ENCODE measurements at regions not wholly inside any gene's neighbourhood (a gene's known extent, or its start where the extent isn't known, plus 50 kb on each side); places are given as distances from the start of the nearest gene placed in this dataset.
"Not testable (repeated sequence)": the region's sequence is repeated elsewhere in the genome, so short reads cannot be mapped to it uniquely, and the experiment has no call there.

- Histone ChIP-seq H3K27ac (ENCODE audit: low read length) (no peak overlapping the region), H3K27me3 (ENCODE audit: control insufficient read depth, insufficient read depth) (no peaks in the 10 kb centered on the region), H3K4me3 (ENCODE audit: low read length) (no peak overlapping the region), H3K4me1 (ENCODE audit: control insufficient read depth, insufficient read depth, low read length) (no peaks in the 10 kb centered on the region), H3K9me3 (ENCODE audit: control insufficient read depth, low read length) (no peaks in the 10 kb centered on the region)
- intact Hi-C loops (cut with DNase I) = no loop called here
- no peak for DNase-seq
- ATAC-seq = no peak
Observed at GRCh38 chr3:148513096-148513543, 184.6 kb upstream of the AGTR1 start.

- intact Hi-C loops (cut with DNase I) = no loop called here
- no peaks in the 10 kb centered on the region for H3K4me1 ChIP-seq (ENCODE audit: control insufficient read depth, insufficient read depth, low read length)
- H3K27ac ChIP-seq (ENCODE audit: low read length) = no peak overlapping the region
- ATAC-seq (no peak), DNase-seq (no peak)
- no peaks in the 10 kb centered on the region for H3K27me3 ChIP-seq (ENCODE audit: control insufficient read depth, insufficient read depth)
- no peak overlapping the region for H3K4me3 ChIP-seq (ENCODE audit: low read length)
- no peaks in the 10 kb centered on the region for H3K9me3 ChIP-seq (ENCODE audit: control insufficient read depth, low read length)
Observed at GRCh38 chr3:148518520-148518919, 179.2 kb upstream of the AGTR1 start.

DNA sequence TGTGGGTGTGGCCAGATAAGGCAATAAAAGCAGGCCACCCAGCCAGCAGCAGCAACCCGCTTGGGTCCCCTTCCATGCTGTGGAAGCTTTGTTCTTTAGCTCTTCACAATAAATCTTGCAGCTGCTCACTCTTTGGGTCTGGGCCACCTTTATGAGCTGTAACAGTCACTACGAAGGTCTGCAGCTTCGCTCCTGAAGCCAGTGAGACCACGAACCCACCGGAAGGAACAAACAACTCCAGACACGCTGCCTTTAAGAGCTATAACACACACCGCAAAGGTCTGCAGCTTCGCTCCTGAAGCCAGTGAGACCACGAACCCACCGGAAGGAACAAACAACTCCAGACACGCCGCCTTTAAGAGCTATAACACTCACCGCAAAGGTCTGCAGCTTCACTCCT lies 172.1 kb upstream of the AGTR1 start:
- H3K27me3 ChIP-seq (ENCODE audit: control insufficient read depth, insufficient read depth); DNase-seq; intact Hi-C loops (cut with DNase I); H3K4me3 ChIP-seq (ENCODE audit: low read length); H3K27ac ChIP-seq (ENCODE audit: low read length); H3K9me3 ChIP-seq (ENCODE audit: control insufficient read depth, low read length); ATAC-seq; H3K4me1 ChIP-seq (ENCODE audit: control insufficient read depth, insufficient read depth, low read length): not testable (repeated sequence)
- 83% methylated on average over 13 of the region's 13 CpGs for WGBS

DNA sequence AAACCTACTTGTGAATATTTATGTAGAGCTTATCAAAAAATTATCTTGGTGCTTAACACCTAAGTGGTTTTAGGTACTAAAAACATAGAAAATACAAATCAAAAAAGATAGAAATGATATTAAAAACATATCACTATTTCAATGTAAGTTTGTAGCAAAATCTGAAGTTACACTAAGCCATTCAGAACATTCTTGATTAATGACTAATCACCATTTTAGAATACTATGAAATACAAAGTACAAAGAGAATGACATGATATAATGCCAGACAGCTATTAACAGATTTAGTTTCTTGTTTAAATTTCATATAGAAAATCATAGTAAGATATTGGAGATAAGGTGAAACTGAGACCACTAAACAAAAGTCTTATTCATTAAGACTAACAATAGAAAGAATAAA lies 169.7 kb upstream of the AGTR1 start:
- Histone ChIP-seq H3K4me1 (ENCODE audit: control insufficient read depth, insufficient read depth, low read length) (no peaks in the 10 kb centered on the region), H3K9me3 (ENCODE audit: control insufficient read depth, low read length) (no peaks in the 10 kb centered on the region), H3K27me3 (ENCODE audit: control insufficient read depth, insufficient read depth) (no peaks in the 10 kb centered on the region), H3K27ac (ENCODE audit: low read length) (no peak overlapping the region), H3K4me3 (ENCODE audit: low read length) (no peak overlapping the region)
- no peak for DNase-seq
- intact Hi-C loops (cut with DNase I) = no loop called here
- ATAC-seq = no peak

DNA sequence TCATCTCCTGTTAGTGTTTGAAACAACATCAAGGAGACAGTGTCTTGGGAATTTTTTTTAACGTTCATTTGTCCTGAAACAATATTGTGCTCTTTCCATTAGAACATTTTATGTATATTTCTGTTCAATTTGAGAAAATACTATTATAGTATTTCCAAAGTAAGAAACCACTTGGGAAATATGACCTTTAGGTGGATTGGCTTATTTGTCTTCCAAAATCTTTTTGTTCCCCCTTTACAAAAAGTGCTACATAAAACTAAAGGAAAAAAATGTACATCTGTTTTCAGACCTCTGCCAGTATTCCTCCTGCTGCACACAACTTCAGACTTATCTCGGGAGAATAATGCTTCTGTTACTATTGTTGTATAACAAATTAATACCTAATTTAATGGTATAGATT lies 165.9 kb upstream of the AGTR1 start:
- DNase-seq = no peak
- WGBS = 82% methylated on average over 2 of the region's 2 CpGs

GRCh38 chr3:148532326-148532725 lies 165.4 kb upstream of the AGTR1 start:
- no peak overlapping the region for H3K4me3 ChIP-seq (ENCODE audit: low read length)
- no peaks in the 10 kb centered on the region for H3K27me3 ChIP-seq (ENCODE audit: control insufficient read depth, insufficient read depth)
- ATAC-seq (no peak), DNase-seq (no peak)
- intact Hi-C loops (cut with DNase I) = no loop called here
- H3K9me3 ChIP-seq (ENCODE audit: control insufficient read depth, low read length) = no peaks in the 10 kb centered on the region
- no peak overlapping the region for H3K27ac ChIP-seq (ENCODE audit: low read length)
- 86% methylated on average over 2 of the region's 2 CpGs for WGBS
- H3K4me1 ChIP-seq (ENCODE audit: control insufficient read depth, insufficient read depth, low read length) = no peaks in the 10 kb centered on the region

More for the DNA sequence above, 165.9 kb upstream of the AGTR1 start:
- Histone ChIP-seq H3K4me3 (ENCODE audit: low read length) (no peak overlapping the region), H3K27me3 (ENCODE audit: control insufficient read depth, insufficient read depth) (no peaks in the 10 kb centered on the region), H3K27ac (ENCODE audit: low read length) (no peak overlapping the region), H3K9me3 (ENCODE audit: control insufficient read depth, low read length) (no peaks in the 10 kb centered on the region), H3K4me1 (ENCODE audit: control insufficient read depth, insufficient read depth, low read length) (no peaks in the 10 kb centered on the region)
- intact Hi-C loops (cut with DNase I) = no loop called here
- ATAC-seq = no peak

GRCh38 chr3:148532774-148533173 lies 164.9 kb upstream of the AGTR1 start:
- ATAC-seq (no peak), DNase-seq (no peak)
- intact Hi-C loops (cut with DNase I) = no loop called here
- WGBS = 94% methylated on average over 3 of the region's 3 CpGs
- no peaks in the 10 kb centered on the region for H3K27me3 ChIP-seq (ENCODE audit: control insufficient read depth, insufficient read depth)
- H3K4me1 ChIP-seq (ENCODE audit: control insufficient read depth, insufficient read depth, low read length) = no peaks in the 10 kb centered on the region
- no peak overlapping the region for H3K27ac ChIP-seq (ENCODE audit: low read length)
- no peak overlapping the region for H3K4me3 ChIP-seq (ENCODE audit: low read length)
- no peaks in the 10 kb centered on the region for H3K9me3 ChIP-seq (ENCODE audit: control insufficient read depth, low read length)

DNA sequence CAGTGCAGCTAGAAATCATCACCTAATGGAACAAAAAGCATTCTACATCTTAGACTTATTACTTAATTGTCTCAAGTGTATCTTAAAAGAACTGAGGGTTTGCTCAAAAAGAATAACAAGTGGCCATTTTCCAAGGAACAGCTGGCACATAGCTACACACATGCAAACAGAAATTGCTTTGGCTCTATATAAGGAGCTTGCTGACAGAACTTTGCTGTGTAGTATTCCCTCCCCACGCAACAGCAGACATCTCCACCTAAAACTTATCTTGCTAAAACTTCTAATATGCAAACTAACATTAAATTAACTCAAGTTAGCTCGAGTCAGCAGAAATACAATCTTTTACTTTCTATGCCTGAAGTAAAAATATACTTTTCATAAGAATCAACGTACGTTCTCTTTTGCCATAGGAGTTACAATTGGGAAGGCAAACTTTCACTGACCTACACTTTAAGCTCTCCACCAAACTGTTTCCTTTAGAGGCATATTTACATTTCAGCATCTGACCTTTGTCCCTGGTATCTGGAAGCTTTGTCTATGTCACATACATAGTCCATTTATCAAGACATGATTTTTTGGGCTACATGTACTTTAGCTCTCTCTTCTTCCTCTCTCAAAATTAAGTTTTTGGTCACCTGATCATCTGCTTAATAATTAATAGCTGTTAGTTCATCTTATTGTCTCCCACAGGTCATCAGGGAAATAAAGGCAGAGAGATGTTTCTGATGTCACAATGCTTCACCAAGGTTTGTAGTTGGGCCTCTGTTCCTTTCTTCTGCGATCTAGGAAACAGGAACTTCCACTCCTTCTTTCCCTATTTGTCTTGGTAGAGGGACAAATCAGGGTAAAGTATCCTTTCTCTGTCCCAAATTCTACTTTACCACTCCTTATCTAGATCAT lies 163.4 kb upstream of the AGTR1 start:
- Histone ChIP-seq H3K27ac (ENCODE audit: low read length) (no peak overlapping the region), H3K9me3 (ENCODE audit: control insufficient read depth, low read length) (no peaks in the 10 kb centered on the region), H3K4me1 (ENCODE audit: control insufficient read depth, insufficient read depth, low read length) (no peaks in the 10 kb centered on the region), H3K27me3 (ENCODE audit: control insufficient read depth, insufficient read depth) (no peaks in the 10 kb centered on the region), H3K4me3 (ENCODE audit: low read length) (no peak overlapping the region)
- ATAC-seq = no peak
- no peak for DNase-seq
- WGBS = 81% methylated on average over 5 of the region's 5 CpGs
- intact Hi-C loops (cut with DNase I) = no loop called here

DNA sequence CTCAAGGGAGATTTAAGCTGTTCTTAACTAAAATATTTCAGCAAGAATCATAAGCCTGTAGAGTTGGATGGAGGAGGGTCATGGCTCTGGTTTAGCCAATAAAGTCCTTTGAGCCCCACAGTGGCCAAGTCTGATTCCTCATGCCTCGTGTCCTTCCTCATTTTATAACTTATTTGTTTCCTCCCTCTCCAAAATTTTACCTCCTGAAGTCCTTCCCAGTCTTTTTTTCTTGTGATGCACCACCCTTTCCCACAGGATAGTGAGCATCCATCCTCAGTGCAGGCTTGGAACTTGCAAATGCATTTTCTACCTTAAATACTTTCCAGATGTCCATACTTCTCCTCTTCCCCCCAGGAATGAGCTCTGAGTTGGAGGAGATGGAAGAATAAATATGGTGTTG lies 162.7 kb upstream of the AGTR1 start:
- Histone ChIP-seq H3K4me1 (ENCODE audit: control insufficient read depth, insufficient read depth, low read length) (no peaks in the 10 kb centered on the region), H3K27me3 (ENCODE audit: control insufficient read depth, insufficient read depth) (no peaks in the 10 kb centered on the region), H3K4me3 (ENCODE audit: low read length) (no peak overlapping the region), H3K9me3 (ENCODE audit: control insufficient read depth, low read length) (no peaks in the 10 kb centered on the region), H3K27ac (ENCODE audit: low read length) (no peak overlapping the region)
- ATAC-seq (no peak), DNase-seq (no peak)
- 44% methylated on average over 1 of the region's 1 CpG for WGBS
- intact Hi-C loops (cut with DNase I) = no loop called here

DNA sequence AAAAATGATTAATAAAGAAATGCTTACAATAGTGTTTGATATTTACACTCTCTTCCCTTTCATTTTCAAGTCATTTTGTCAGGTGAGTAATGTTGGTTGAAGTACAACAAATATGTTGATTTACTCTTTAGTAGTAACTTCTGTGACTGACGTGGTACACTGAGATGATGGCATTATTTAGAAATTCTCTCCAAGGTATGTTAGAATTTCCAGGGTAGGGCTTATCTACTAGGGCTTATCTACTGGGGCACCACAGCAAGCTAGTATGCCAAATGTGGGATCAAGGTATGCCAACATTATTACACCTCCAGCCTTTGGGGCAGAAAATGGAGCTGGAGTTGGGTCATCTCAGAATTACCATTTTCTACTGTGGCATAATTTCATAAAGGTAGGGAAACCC lies 157.4 kb upstream of the AGTR1 start:
- H3K4me1 ChIP-seq (ENCODE audit: control insufficient read depth, insufficient read depth, low read length) = no peaks in the 10 kb centered on the region
- intact Hi-C loops (cut with DNase I) = no loop called here
- no peak overlapping the region for H3K4me3 ChIP-seq (ENCODE audit: low read length)

DNA sequence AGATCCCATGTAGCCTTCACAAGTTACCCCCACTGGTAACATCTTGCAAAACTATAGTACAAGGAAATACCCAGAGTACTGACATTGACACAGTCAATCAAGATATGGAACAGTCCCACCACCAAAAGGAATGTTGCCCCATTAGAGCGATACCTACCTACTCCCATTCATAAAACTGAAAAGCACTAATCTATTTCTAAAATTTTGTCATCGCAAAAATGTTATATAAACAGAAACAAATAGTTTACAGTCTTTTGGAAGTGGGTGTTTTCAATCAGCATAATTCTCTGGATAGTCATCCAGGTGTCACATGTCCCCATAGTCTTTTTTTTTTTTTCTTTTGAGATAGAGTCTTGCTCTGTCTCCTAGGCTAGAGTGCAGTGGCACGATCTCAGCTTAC lies 156.9 kb upstream of the AGTR1 start:
- intact Hi-C loops (cut with DNase I) = no loop called here
- DNase-seq (no peak), ATAC-seq (no peak)
- H3K9me3 ChIP-seq (ENCODE audit: control insufficient read depth, low read length) = no peaks in the 10 kb centered on the region
- no peaks in the 10 kb centered on the region for H3K4me1 ChIP-seq (ENCODE audit: control insufficient read depth, insufficient read depth, low read length)
- H3K4me3 ChIP-seq (ENCODE audit: low read length) = no peak overlapping the region
- 87% methylated on average over 3 of the region's 3 CpGs for WGBS
- no peaks in the 10 kb centered on the region for H3K27me3 ChIP-seq (ENCODE audit: control insufficient read depth, insufficient read depth)
- H3K27ac ChIP-seq (ENCODE audit: low read length) = no peak overlapping the region

More for the DNA sequence above, 157.4 kb upstream of the AGTR1 start:
- ATAC-seq = no peak
- Histone ChIP-seq H3K27me3 (ENCODE audit: control insufficient read depth, insufficient read depth) (no peaks in the 10 kb centered on the region), H3K27ac (ENCODE audit: low read length) (no peak overlapping the region), H3K9me3 (ENCODE audit: control insufficient read depth, low read length) (no peaks in the 10 kb centered on the region)
- DNase-seq = no peak
- WGBS = 70% methylated on average over 1 of the region's 1 CpG

DNA sequence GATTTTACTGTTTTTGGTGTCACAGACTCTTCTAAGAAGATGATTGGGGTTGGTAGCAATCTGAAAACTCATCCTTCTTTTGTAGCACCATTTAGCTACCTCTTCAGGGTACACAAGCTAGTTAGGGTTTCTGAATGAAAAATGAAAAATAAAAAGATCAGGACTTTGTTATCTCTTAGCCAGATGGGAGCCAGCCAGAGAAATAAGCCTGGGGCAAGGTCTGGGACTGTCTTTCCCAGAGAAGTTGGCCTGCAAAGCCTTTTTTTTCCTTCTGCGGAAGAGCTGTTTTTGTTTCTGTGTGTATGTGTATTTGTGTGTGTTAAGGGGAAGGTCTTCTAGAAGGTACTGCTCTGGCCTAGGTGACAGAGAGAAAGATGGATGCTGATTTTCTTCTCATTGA lies 150.7 kb upstream of the AGTR1 start:
- Histone ChIP-seq H3K9me3 (ENCODE audit: control insufficient read depth, low read length) (no peaks in the 10 kb centered on the region), H3K4me1 (ENCODE audit: control insufficient read depth, insufficient read depth, low read length) (no peaks in the 10 kb centered on the region), H3K27ac (ENCODE audit: low read length) (no peak overlapping the region), H3K4me3 (ENCODE audit: low read length) (no peak overlapping the region), H3K27me3 (ENCODE audit: control insufficient read depth, insufficient read depth) (no peaks in the 10 kb centered on the region)
- intact Hi-C loops (cut with DNase I) = no loop called here
- ATAC-seq = no peak
- 75% methylated on average over 1 of the region's 1 CpG for WGBS
- no peak for DNase-seq
